GM12892 (cell line): ENCODE measurements at regions not wholly inside any gene's neighbourhood (a gene's known extent, or its start where the extent isn't known, plus 50 kb on each side); places are given as distances from the start of the nearest gene placed in this dataset.

Source experiments
- POLR2A ChIP-seq: IDR thresholded peaks from 2 replicates; pipeline ENCODE4 v1.6.1; 2011; ENCODE audit warnings: low read depth, low read length, control low read depth
- POLR2AphosphoS5 ChIP-seq: IDR thresholded peaks from 2 replicates; pipeline ENCODE4 v1.6.1; 2011; ENCODE audit warnings: low read depth, low read length, control low read depth

- TF ChIP-seq POLR2A (no peak), POLR2AphosphoS5 (no peak)
Measured at GRCh38 chr1:101333186-101333585, 96.4 kb downstream of the S1PR1 start.
